ENCODE measurements at regions not wholly inside any gene's neighbourhood (a gene's known extent, or its start where the extent isn't known, plus 50 kb on each side); places are given as distances from the start of the nearest gene placed in this dataset.

GRCh38 chr1:170306513-170306910 is 160.8 kb downstream of the NTMT2 start:
- no peaks in the 10 kb centered on the region for H3K36me3 Mint-ChIP-seq (ENCODE audit: low read depth)
- H3K27ac Mint-ChIP-seq (ENCODE audit: unreplicated experiment): no peak overlapping the region
- no peak for DNase-seq (ENCODE audit: low read depth, low spot score)
- H3K4me3 Mint-ChIP-seq: no peak overlapping the region
- H3K27me3 Mint-ChIP-seq (ENCODE audit: low read depth): no peaks in the 10 kb centered on the region
- TF ChIP-seq CTCF (conservative IDR thresholded peaks at IDR 0.05): no peak
- H3K4me1 Mint-ChIP-seq: no peaks in the 10 kb centered on the region
- no peaks in the 10 kb centered on the region for H3K9me3 Mint-ChIP-seq

- H3K27ac Mint-ChIP-seq (ENCODE audit: unreplicated experiment): no peak overlapping the region
- no peaks in the 10 kb centered on the region for H3K9me3 Mint-ChIP-seq
- H3K4me3 Mint-ChIP-seq: no peak overlapping the region
- DNase-seq (ENCODE audit: low read depth, low spot score): no peak
- no peak for TF ChIP-seq CTCF (conservative IDR thresholded peaks at IDR 0.05)
- H3K4me1 Mint-ChIP-seq: no peaks in the 10 kb centered on the region
- no peaks in the 10 kb centered on the region for H3K36me3 Mint-ChIP-seq (ENCODE audit: low read depth)
- no peaks in the 10 kb centered on the region for H3K27me3 Mint-ChIP-seq (ENCODE audit: low read depth)
These were observed 161.2 kb downstream of the NTMT2 start for GRCh38 chr1:170306948-170307347.

GRCh38 chr1:170307426-170307825 is 161.7 kb downstream of the NTMT2 start:
- no peaks in the 10 kb centered on the region for H3K4me1 Mint-ChIP-seq
- H3K9me3 Mint-ChIP-seq: no peaks in the 10 kb centered on the region

GRCh38 chr1:170309389-170310013 is 163.7 kb downstream of the NTMT2 start:
- Mint-ChIP-seq H3K27me3 (ENCODE audit: low read depth) (no peaks in the 10 kb centered on the region), H3K4me1 (no peaks in the 10 kb centered on the region), H3K27ac (ENCODE audit: unreplicated experiment) (no peak overlapping the region), H3K9me3 (no peaks in the 10 kb centered on the region), H3K4me3 (no peak overlapping the region), H3K36me3 (ENCODE audit: low read depth) (no peaks in the 10 kb centered on the region)
- no peak for TF ChIP-seq CTCF (conservative IDR thresholded peaks at IDR 0.05)
- DNase-seq (ENCODE audit: low read depth, low spot score): no peak

More at GRCh38 chr1:170307426-170307825, 161.7 kb downstream of the NTMT2 start:
- no peak for DNase-seq (ENCODE audit: low read depth, low spot score)
- no peak overlapping the region for H3K4me3 Mint-ChIP-seq
- H3K27me3 Mint-ChIP-seq (ENCODE audit: low read depth): no peaks in the 10 kb centered on the region
- H3K36me3 Mint-ChIP-seq (ENCODE audit: low read depth): no peaks in the 10 kb centered on the region
- no peak for TF ChIP-seq CTCF (conservative IDR thresholded peaks at IDR 0.05)
- no peak overlapping the region for H3K27ac Mint-ChIP-seq (ENCODE audit: unreplicated experiment)

- Mint-ChIP-seq H3K4me3 (no peak overlapping the region), H3K27me3 (ENCODE audit: low read depth) (no peaks in the 10 kb centered on the region), H3K4me1 (no peaks in the 10 kb centered on the region), H3K27ac (ENCODE audit: unreplicated experiment) (no peak overlapping the region), H3K9me3 (no peaks in the 10 kb centered on the region), H3K36me3 (ENCODE audit: low read depth) (no peaks in the 10 kb centered on the region)
- no peak for DNase-seq (ENCODE audit: low read depth, low spot score)
- TF ChIP-seq CTCF (conservative IDR thresholded peaks at IDR 0.05): no peak
These were observed 164.3 kb downstream of the NTMT2 start for GRCh38 chr1:170310014-170310405.

Measured in neural crest cell (in vitro differentiated cells).